Peyer's patch (tissue), 4 donors: ENCODE measurements at regions not wholly inside any gene's neighbourhood (a gene's known extent, or its start where the extent isn't known, plus 50 kb on each side); places are given as distances from the start of the nearest gene placed in this dataset.

Experiments
- POLR2A ChIP-seq, 2 donors: fragments of 450-650 bp; IDR thresholded peaks; one replicate each; pipeline ENCODE4 v1.5.1; 2017; ENCODE audit warnings: antibody characterized with exemption in 2 of 2, mild to moderate bottlenecking in 2 of 2, moderate library complexity in 2 of 2
- TF ChIP-seq, protein P1 (sequence below), 6 experiments: fragments of 450-650 bp in 4 of 6; fragments of 200-600 bp in 2 of 6; sonication (generic) in 1 of 6; IDR thresholded peaks; one replicate each; pipeline ENCODE4 v1.5.1; 2017 to 2019; ENCODE audit warnings: antibody characterized with exemption in 6 of 6, mild to moderate bottlenecking in 3 of 6, moderate library complexity in 1 of 6

DNA sequence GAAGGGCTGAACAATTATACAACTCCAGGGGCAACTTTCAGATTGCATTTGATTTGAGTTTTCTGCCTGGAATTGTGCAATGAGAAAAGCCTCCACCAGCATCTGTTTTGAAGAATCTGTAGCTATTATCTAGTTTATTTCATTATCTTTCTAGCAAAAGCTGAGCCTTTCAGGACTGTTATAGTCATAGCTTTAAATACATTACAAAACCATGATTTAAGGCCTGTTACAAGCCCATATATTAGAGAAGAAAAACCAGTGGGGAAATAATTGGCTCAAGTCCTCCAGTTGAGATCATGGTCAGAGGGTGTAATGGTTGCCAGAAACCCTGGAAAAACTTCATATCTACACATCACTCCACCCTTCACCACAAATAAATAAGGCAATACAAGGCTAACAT is 676.2 kb downstream of the HDGFL1 start:
- TF ChIP-seq, protein P1, sequence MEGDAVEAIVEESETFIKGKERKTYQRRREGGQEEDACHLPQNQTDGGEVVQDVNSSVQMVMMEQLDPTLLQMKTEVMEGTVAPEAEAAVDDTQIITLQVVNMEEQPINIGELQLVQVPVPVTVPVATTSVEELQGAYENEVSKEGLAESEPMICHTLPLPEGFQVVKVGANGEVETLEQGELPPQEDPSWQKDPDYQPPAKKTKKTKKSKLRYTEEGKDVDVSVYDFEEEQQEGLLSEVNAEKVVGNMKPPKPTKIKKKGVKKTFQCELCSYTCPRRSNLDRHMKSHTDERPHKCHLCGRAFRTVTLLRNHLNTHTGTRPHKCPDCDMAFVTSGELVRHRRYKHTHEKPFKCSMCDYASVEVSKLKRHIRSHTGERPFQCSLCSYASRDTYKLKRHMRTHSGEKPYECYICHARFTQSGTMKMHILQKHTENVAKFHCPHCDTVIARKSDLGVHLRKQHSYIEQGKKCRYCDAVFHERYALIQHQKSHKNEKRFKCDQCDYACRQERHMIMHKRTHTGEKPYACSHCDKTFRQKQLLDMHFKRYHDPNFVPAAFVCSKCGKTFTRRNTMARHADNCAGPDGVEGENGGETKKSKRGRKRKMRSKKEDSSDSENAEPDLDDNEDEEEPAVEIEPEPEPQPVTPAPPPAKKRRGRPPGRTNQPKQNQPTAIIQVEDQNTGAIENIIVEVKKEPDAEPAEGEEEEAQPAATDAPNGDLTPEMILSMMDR (IDR thresholded peaks at IDR 0.05): no peak
- TF ChIP-seq POLR2A (IDR thresholded peaks at IDR 0.05): no peak
